ENCODE measurements at regions not wholly inside any gene's neighbourhood (a gene's known extent, or its start where the extent isn't known, plus 50 kb on each side); places are given as distances from the start of the nearest gene placed in this dataset.
"Not testable (repeated sequence)": the region's sequence is repeated elsewhere in the genome, so short reads cannot be mapped to it uniquely, and the experiment has no call there.

DNA sequence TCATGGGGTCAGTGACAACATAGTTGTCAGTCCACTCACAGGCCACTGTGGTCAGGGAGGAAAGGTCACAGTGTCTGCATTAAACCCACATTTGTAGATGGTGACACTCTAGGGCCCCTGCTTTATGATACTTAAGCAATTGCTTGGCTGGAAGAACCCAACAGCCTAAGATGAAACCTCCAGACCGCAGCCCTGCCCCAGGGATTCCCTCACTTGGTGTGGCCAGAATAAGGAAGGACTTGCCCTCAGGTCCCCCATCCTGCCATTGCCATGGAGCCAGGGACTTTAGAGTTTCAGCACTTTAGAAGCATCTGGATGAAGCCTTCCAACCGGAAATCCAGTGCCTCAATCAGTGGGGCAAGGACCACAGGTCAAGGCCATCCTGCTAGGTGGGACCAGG is 63.9 kb upstream of the LAPTM4A start:
- TF ChIP-seq, protein P1, sequence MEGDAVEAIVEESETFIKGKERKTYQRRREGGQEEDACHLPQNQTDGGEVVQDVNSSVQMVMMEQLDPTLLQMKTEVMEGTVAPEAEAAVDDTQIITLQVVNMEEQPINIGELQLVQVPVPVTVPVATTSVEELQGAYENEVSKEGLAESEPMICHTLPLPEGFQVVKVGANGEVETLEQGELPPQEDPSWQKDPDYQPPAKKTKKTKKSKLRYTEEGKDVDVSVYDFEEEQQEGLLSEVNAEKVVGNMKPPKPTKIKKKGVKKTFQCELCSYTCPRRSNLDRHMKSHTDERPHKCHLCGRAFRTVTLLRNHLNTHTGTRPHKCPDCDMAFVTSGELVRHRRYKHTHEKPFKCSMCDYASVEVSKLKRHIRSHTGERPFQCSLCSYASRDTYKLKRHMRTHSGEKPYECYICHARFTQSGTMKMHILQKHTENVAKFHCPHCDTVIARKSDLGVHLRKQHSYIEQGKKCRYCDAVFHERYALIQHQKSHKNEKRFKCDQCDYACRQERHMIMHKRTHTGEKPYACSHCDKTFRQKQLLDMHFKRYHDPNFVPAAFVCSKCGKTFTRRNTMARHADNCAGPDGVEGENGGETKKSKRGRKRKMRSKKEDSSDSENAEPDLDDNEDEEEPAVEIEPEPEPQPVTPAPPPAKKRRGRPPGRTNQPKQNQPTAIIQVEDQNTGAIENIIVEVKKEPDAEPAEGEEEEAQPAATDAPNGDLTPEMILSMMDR (IDR thresholded peaks at IDR 0.05; ENCODE audit: low read length) = no peak
- TF ChIP-seq EZH2phosphoT487 (IDR thresholded peaks at IDR 0.05; ENCODE audit: low read length) = no peak
- TF ChIP-seq EZH2 (optimal IDR thresholded peaks at IDR 0.05; ENCODE audit: low read depth, low read length) = no peak
- no peak overlapping the region for H3K27ac ChIP-seq (ENCODE audit: low read length)
- H3K9ac ChIP-seq (ENCODE audit: low read length) = no peak overlapping the region
- H2AFZ ChIP-seq (ENCODE audit: low read length) = no peak overlapping the region
- DNase-seq = no peak
- H3K79me2 ChIP-seq (ENCODE audit: low read length) = no peaks in the 10 kb centered on the region
- H3K4me2 ChIP-seq (ENCODE audit: low read depth, low read length) = no peak overlapping the region
- no peak overlapping the region for H3K4me3 ChIP-seq (ENCODE audit: low read length)
- no peaks in the 10 kb centered on the region for H3F3A ChIP-seq (ENCODE audit: insufficient read depth, low read length)
- H3K9me3 ChIP-seq (replicated peaks; ENCODE audit: insufficient read depth, low read length) = no peaks in the 10 kb centered on the region
- H3K4me1 ChIP-seq (ENCODE audit: low read length) = no peaks in the 10 kb centered on the region
- H3K27me3 ChIP-seq (replicated peaks; ENCODE audit: insufficient read depth, low read length) = no peaks in the 10 kb centered on the region
- no peaks in the 10 kb centered on the region for H3K36me3 ChIP-seq (replicated peaks; ENCODE audit: insufficient read depth, low read length)
- H3K9me2 ChIP-seq (replicated peaks; ENCODE audit: insufficient read depth, low read length) = no peaks in the 10 kb centered on the region
- no peaks in the 10 kb centered on the region for H4K20me1 ChIP-seq (ENCODE audit: insufficient read depth, low read length)

DNA sequence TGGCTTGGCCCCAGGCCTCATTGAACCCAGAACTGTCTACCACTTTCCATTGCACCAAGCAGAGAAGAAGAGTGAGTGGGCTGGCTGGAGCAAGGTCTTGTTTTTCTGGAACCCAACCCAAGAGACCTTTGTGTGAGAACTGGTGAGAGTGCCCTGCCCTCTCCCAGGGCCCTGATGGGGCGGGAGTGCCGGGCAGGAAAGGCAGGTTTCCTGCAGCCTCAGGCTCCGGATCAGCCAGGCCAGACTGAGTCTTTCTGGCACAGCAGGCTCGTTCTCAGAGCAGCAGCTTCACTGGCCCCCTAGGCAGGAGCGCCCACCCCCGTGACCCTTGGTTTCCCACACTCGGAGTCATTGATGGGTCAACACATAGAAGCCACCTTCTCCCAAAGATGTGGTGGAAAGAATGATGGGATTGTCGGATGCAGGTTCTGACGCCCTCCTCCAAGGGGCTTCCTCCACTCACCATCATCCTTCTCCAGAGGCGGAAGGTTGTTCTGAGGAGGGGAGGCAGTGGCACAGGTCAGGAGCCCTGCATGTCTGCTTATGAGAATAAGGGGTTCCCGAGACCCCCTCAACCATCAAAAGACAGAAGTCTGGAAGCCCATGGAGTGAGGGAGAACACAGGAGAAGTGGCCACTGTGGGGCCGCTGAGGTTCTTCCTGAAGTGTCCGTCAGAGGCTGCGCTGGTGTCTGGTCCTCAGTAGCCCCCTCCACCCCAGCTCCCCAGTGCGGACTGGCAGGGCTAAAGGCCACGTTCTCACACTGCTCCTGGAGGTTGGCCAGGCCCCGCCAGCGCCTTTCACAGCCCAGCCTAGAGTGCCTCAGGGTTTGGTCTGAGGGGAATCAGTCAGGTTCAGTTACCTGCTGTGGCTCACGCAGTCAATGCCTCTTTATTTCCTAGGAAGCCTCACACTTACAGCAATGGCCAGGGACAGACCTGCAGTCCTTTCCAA is 62.8 kb upstream of the LAPTM4A start:
- Histone ChIP-seq H3K9me2 (replicated peaks; ENCODE audit: insufficient read depth, low read length) (no peaks in the 10 kb centered on the region), H3K4me2 (ENCODE audit: low read depth, low read length) (no peak overlapping the region), H3K79me2 (ENCODE audit: low read length) (no peaks in the 10 kb centered on the region), H3F3A (ENCODE audit: insufficient read depth, low read length) (no peaks in the 10 kb centered on the region), H3K4me1 (ENCODE audit: low read length) (peaks cover 2% of the 10 kb centered on the region; the same call in 1 of the 2 replicates), H3K9ac (ENCODE audit: low read length) (no peak overlapping the region), H4K20me1 (ENCODE audit: insufficient read depth, low read length) (no peaks in the 10 kb centered on the region), H3K27me3 (replicated peaks; ENCODE audit: insufficient read depth, low read length) (no peaks in the 10 kb centered on the region), H3K36me3 (replicated peaks; ENCODE audit: insufficient read depth, low read length) (no peaks in the 10 kb centered on the region), H2AFZ (ENCODE audit: low read length) (no peak overlapping the region), H3K9me3 (replicated peaks; ENCODE audit: insufficient read depth, low read length) (no peaks in the 10 kb centered on the region), H3K27ac (ENCODE audit: low read length) (no peak overlapping the region), H3K4me3 (ENCODE audit: low read length) (no peak overlapping the region)
- DNase-seq = no peak
- TF ChIP-seq, protein P1 (IDR thresholded peaks at IDR 0.05; ENCODE audit: low read length) = no peak
- no peak for TF ChIP-seq EZH2phosphoT487 (IDR thresholded peaks at IDR 0.05; ENCODE audit: low read length)
- no peak for TF ChIP-seq EZH2 (optimal IDR thresholded peaks at IDR 0.05; ENCODE audit: low read depth, low read length)

DNA sequence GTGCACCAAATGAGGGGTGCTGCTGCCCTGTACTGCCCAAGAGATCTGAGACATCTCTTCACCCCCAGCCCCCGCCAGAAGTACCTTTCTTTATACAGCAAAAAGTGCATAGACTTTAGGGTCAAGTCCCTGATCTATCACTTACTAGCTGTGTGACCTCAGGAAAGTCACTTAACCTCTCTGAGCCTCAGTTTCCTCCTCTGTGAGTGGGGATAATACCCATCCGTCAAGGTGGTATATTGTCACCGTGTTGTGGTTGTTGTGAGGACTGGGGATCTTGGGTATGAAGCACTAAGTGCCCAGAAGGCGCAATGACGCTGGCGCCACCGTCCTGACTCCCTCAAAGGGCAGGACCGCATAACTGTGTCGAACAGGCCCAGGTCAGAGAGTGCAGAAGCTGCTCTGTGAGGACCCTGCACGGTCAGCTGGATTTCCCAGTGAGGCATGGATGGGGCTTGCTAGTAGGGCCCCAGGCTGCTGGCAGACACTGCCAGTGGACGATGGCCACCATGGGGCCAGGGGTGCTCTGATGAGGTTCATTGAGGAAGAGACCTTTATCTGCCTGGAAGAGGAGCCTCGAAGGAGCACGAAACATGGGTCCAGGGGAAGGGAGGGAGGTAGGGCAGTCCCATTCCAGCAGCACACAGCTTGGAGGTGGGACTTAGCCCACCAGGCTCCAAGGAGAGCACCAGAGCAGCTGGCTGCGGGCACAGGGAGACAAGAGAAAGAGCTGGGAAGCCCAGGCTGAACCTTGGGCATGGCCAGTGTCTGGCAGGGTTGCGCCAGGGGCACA is 61.8 kb upstream of the LAPTM4A start:
- Histone ChIP-seq H3K9me2 (replicated peaks; ENCODE audit: insufficient read depth, low read length) (no peaks in the 10 kb centered on the region), H3K27ac (ENCODE audit: low read length) (no peak overlapping the region), H3K9me3 (replicated peaks; ENCODE audit: insufficient read depth, low read length) (no peaks in the 10 kb centered on the region), H3K36me3 (replicated peaks; ENCODE audit: insufficient read depth, low read length) (no peaks in the 10 kb centered on the region), H3F3A (ENCODE audit: insufficient read depth, low read length) (no peaks in the 10 kb centered on the region), H2AFZ (ENCODE audit: low read length) (no peak overlapping the region), H4K20me1 (ENCODE audit: insufficient read depth, low read length) (no peaks in the 10 kb centered on the region), H3K4me2 (ENCODE audit: low read depth, low read length) (no peak overlapping the region), H3K9ac (ENCODE audit: low read length) (no peak overlapping the region), H3K4me1 (ENCODE audit: low read length) (peaks cover 9% of the 10 kb centered on the region), H3K27me3 (replicated peaks; ENCODE audit: insufficient read depth, low read length) (no peaks in the 10 kb centered on the region), H3K4me3 (ENCODE audit: low read length) (no peak overlapping the region), H3K79me2 (ENCODE audit: low read length) (no peaks in the 10 kb centered on the region)
- no peak for DNase-seq
- TF ChIP-seq EZH2 (optimal IDR thresholded peaks at IDR 0.05; ENCODE audit: low read depth, low read length) = no peak
- no peak for TF ChIP-seq EZH2phosphoT487 (IDR thresholded peaks at IDR 0.05; ENCODE audit: low read length)
- TF ChIP-seq, protein P1 (IDR thresholded peaks at IDR 0.05; ENCODE audit: low read length) = no peak

DNA sequence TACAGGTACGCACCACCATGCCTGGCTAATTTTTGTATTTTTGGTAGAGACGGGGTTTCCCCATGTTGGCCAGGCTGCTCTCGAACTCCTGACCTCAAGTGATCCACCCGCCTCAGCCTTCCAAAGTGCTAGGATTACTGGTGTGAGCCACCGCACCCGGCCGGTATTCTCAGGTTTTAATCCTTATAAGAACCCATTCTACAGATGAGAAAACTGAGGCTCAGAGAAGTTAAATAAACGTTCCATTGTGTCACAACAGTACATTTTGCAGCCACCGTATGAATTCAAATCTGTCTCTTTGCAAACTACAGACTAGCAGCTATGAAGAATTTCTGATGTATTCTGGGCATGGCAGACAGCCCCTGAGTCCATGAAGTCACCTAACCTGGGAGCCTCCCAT is 60.9 kb upstream of the LAPTM4A start:
- H3K4me1 ChIP-seq (ENCODE audit: low read length); H3K9ac ChIP-seq (ENCODE audit: low read length): not testable (repeated sequence)

More for the DNA sequence above, 60.9 kb upstream of the LAPTM4A start:
- H3K36me3 ChIP-seq (replicated peaks; ENCODE audit: insufficient read depth, low read length); H3K79me2 ChIP-seq (ENCODE audit: low read length); H3K27me3 ChIP-seq (replicated peaks; ENCODE audit: insufficient read depth, low read length); H3F3A ChIP-seq (ENCODE audit: insufficient read depth, low read length); H3K9me2 ChIP-seq (replicated peaks; ENCODE audit: insufficient read depth, low read length); H2AFZ ChIP-seq (ENCODE audit: low read length); DNase-seq; H3K9me3 ChIP-seq (replicated peaks; ENCODE audit: insufficient read depth, low read length); H3K27ac ChIP-seq (ENCODE audit: low read length); H3K4me3 ChIP-seq (ENCODE audit: low read length); H4K20me1 ChIP-seq (ENCODE audit: insufficient read depth, low read length); H3K4me2 ChIP-seq (ENCODE audit: low read depth, low read length): not testable (repeated sequence)
